HEK293T (cell line): ENCODE measurements at regions not wholly inside any gene's neighbourhood (a gene's known extent, or its start where the extent isn't known, plus 50 kb on each side); places are given as distances from the start of the nearest gene placed in this dataset.

Source experiments
- BHLHE40 ChIP-seq: fragments of 450-650 bp; IDR thresholded peaks from 2 replicates; pipeline ENCODE4 v1.6.1; 2016; ENCODE audit warnings: mild to moderate bottlenecking, moderate library complexity, borderline replicate concordance
- CTBP1 ChIP-seq: fragments of 450-650 bp; IDR thresholded peaks from 2 replicates; pipeline ENCODE4 v1.6.1; 2016; ENCODE audit warnings: borderline replicate concordance
- ELF4 ChIP-seq: fragments of 450-650 bp; IDR thresholded peaks from 2 replicates; pipeline ENCODE4 v1.6.1; 2017; ENCODE audit warnings: antibody characterized with exemption
- FOXA1 ChIP-seq: fragments of 450-650 bp; IDR thresholded peaks from 2 replicates; pipeline ENCODE4 v1.6.1; 2016; ENCODE audit warnings: mild to moderate bottlenecking
- FOXK2 ChIP-seq: fragments of 450-650 bp; IDR thresholded peaks from 2 replicates; pipeline ENCODE4 v1.6.1; 2016; ENCODE audit warnings: mild to moderate bottlenecking
- FOXM1 ChIP-seq: fragments of 450-650 bp; IDR thresholded peaks from 2 replicates; pipeline ENCODE4 v1.6.1; 2017; ENCODE audit warnings: mild to moderate bottlenecking, borderline replicate concordance
- HDGF ChIP-seq: fragments of 450-650 bp; IDR thresholded peaks from 2 replicates; pipeline ENCODE4 v1.6.1; 2017; ENCODE audit warnings: antibody characterized with exemption, borderline replicate concordance
- PKNOX1 ChIP-seq: fragments of 450-650 bp; IDR thresholded peaks from 2 replicates; pipeline ENCODE4 v1.6.1; 2016
- SP1 ChIP-seq: fragments of 450-650 bp; IDR thresholded peaks from 2 replicates; pipeline ENCODE4 v1.6.1; 2017
- SUZ12 ChIP-seq: fragments of 450-650 bp; IDR thresholded peaks from 2 replicates; pipeline ENCODE4 v1.6.1; 2016; ENCODE audit warnings: mild to moderate bottlenecking
- TARDBP ChIP-seq: fragments of 450-650 bp; IDR thresholded peaks from 2 replicates; pipeline ENCODE4 v1.6.1; 2016
- ZNF384 ChIP-seq: fragments of 450-650 bp; IDR thresholded peaks from 2 replicates; pipeline ENCODE4 v1.6.1; 2016

GRCh38 chr5:74028976-74029375 is 403.0 kb downstream of the ARHGEF28 start:
- TF ChIP-seq FOXK2 (no peak), FOXM1 (no peak), CTBP1 (no peak), FOXA1 (no peak), TARDBP (no peak), PKNOX1 (no peak), BHLHE40 (no peak), SP1 (no peak), HDGF (no peak), SUZ12 (no peak), ELF4 (no peak), ZNF384 (no peak)
